Stimulated activated CD4-positive, alpha-beta T cell treated with anti-CD3 and anti-CD28 coated beads, Interleukin-4, amount 100 ng/mL, for 48 hours (primary cell): ENCODE measurements at regions not wholly inside any gene's neighbourhood (a gene's known extent, or its start where the extent isn't known, plus 50 kb on each side); places are given as distances from the start of the nearest gene placed in this dataset.

Experiments
- DNase-seq, 2 donors: peaks; one replicate each; pipeline ENCODE4 v3.0.0-alpha.2; 2020; ENCODE audit warnings: low read depth in 2 of 2

- no peak for DNase-seq
Observed at GRCh38 chr10:6305401-6306321, 102.9 kb downstream of the PFKFB3 start.

- no peak for DNase-seq
Observed at GRCh38 chr10:6306917-6307316, 104.2 kb downstream of the PFKFB3 start.

GRCh38 chr10:6309816-6310215 is 107.1 kb downstream of the PFKFB3 start:
- DNase-seq, result no peak

GRCh38 chr10:6310977-6311376 is 108.2 kb downstream of the PFKFB3 start:
- no peak for DNase-seq

GRCh38 chr10:6311700-6312330 is 109.1 kb downstream of the PFKFB3 start:
- no peak for DNase-seq

- DNase-seq, result no peak
Observed at GRCh38 chr10:6312636-6313035, 109.9 kb downstream of the PFKFB3 start.

- DNase-seq, result no peak
Observed at GRCh38 chr10:6313111-6313895, 110.6 kb downstream of the PFKFB3 start.

- no peak for DNase-seq
Observed at GRCh38 chr10:6314620-6315205, 112.0 kb downstream of the PFKFB3 start.

- DNase-seq, result no peak
Observed at GRCh38 chr10:6319119-6319518, 116.4 kb downstream of the PFKFB3 start.

GRCh38 chr10:6320320-6321010 is 117.7 kb downstream of the PFKFB3 start:
- no peak for DNase-seq

- DNase-seq, result no peak
Observed at GRCh38 chr10:6321880-6322279, 119.1 kb downstream of the PFKFB3 start.

- no peak for DNase-seq
Observed at GRCh38 chr10:6322805-6323204, 120.1 kb downstream of the PFKFB3 start.

- no peak for DNase-seq
Observed at GRCh38 chr10:6327961-6328698, 125.4 kb downstream of the PFKFB3 start.

GRCh38 chr10:6328699-6329423 is 126.1 kb downstream of the PFKFB3 start:
- DNase-seq, result no peak

- no peak for DNase-seq
Observed at GRCh38 chr10:6333086-6333485, 130.4 kb downstream of the PFKFB3 start.

GRCh38 chr10:6333973-6334372 is 131.2 kb downstream of the PFKFB3 start:
- no peak for DNase-seq

- DNase-seq, result no peak
Observed at GRCh38 chr10:6336016-6336415, 133.3 kb downstream of the PFKFB3 start.

GRCh38 chr10:6337382-6337781 is 134.7 kb downstream of the PFKFB3 start:
- no peak for DNase-seq

GRCh38 chr10:6338361-6338760 is 135.6 kb downstream of the PFKFB3 start:
- no peak for DNase-seq

GRCh38 chr10:6339891-6340290 is 137.2 kb downstream of the PFKFB3 start:
- DNase-seq, result no peak
